KMS-11 (cell line): ENCODE measurements at regions not wholly inside any gene's neighbourhood (a gene's known extent, or its start where the extent isn't known, plus 50 kb on each side); places are given as distances from the start of the nearest gene placed in this dataset.

Experiments used
- H2AFZ ChIP-seq: fragments of 200-600 bp; sonication (generic); 2 replicates; pipeline ENCODE4 v1.6.1; 2016; ENCODE audit warnings: antibody characterized with exemption, mixed run types, low read depth
- H3K27ac ChIP-seq: fragments of 200-600 bp; sonication (generic); 2 replicates; pipeline ENCODE4 v1.6.1; 2016; ENCODE audit warnings: mild to moderate bottlenecking, mixed run types
- H3K27me3 ChIP-seq: fragments of 200-600 bp; sonication (generic); 2 replicates; pipeline ENCODE4 v1.6.1; 2017; ENCODE audit warnings: mild to moderate bottlenecking, low read depth, mixed run types, moderate library complexity; ENCODE audit not compliant: insufficient read depth
- H3K36me3 ChIP-seq: fragments of 200-600 bp; sonication (generic); 2 replicates; pipeline ENCODE4 v1.6.1; 2017; ENCODE audit warnings: mild to moderate bottlenecking, mixed run types; ENCODE audit not compliant: insufficient read depth
- H3K4me1 ChIP-seq: fragments of 200-600 bp; sonication (generic); 2 replicates; pipeline ENCODE4 v1.6.1; 2016; ENCODE audit warnings: mild to moderate bottlenecking, low read depth, mixed run types; ENCODE audit not compliant: poor library complexity, severe bottlenecking
- H3K4me2 ChIP-seq: fragments of 200-600 bp; sonication (generic); 2 replicates; pipeline ENCODE4 v1.7.0; 2016; ENCODE audit warnings: mild to moderate bottlenecking, mixed run types
- H3K4me3 ChIP-seq: fragments of 200-600 bp; sonication (generic); IDR thresholded peaks from 2 replicates; pipeline ENCODE4 v1.6.1; 2017; ENCODE audit warnings: low read depth, low read length, mixed read lengths; ENCODE audit not compliant: insufficient read depth
- H3K79me2 ChIP-seq: fragments of 200-600 bp; sonication (generic); 2 replicates; pipeline ENCODE4 v1.6.1; 2016; ENCODE audit warnings: low read depth, mixed run types; ENCODE audit not compliant: insufficient read depth
- H3K9ac ChIP-seq: fragments of 200-600 bp; sonication (generic); 2 replicates; pipeline ENCODE4 v1.6.1; 2016; ENCODE audit warnings: mild to moderate bottlenecking, mixed run types
- H4K20me1 ChIP-seq: fragments of 200-600 bp; sonication (generic); 2 replicates; pipeline ENCODE4 v1.6.1; 2016; ENCODE audit warnings: mild to moderate bottlenecking, mixed run types; ENCODE audit not compliant: insufficient read depth
- CTCF ChIP-seq: fragments of 200-600 bp; sonication (generic); conservative IDR thresholded peaks from 2 replicates; pipeline ENCODE4 v1.6.1; 2017; ENCODE audit warnings: low read depth, mild to moderate bottlenecking, antibody characterized with exemption, low read length, moderate library complexity, mixed read lengths

- H3K27me3 ChIP-seq = no peaks in the 10 kb centered on the region
- H3K4me3 ChIP-seq = no peak overlapping the region
- no peaks in the 10 kb centered on the region for H3K4me1 ChIP-seq
- no peaks in the 10 kb centered on the region for H4K20me1 ChIP-seq
- no peak overlapping the region for H3K4me2 ChIP-seq
- no peak overlapping the region for H2AFZ ChIP-seq
- H3K36me3 ChIP-seq = no peaks in the 10 kb centered on the region
- no peak overlapping the region for H3K27ac ChIP-seq
- TF ChIP-seq CTCF = no peak
- H3K9ac ChIP-seq = no peak overlapping the region
- no peaks in the 10 kb centered on the region for H3K79me2 ChIP-seq
Measured at GRCh38 chr4:10971800-10972401, 287.3 kb upstream of the CLNK start.

- no peak overlapping the region for H3K9ac ChIP-seq
- TF ChIP-seq CTCF = no peak
Measured at GRCh38 chr4:10965196-10965595, 280.6 kb upstream of the CLNK start.

GRCh38 chr4:10963958-10964703, 279.6 kb upstream of the CLNK start:
- H2AFZ ChIP-seq = no peak overlapping the region
- H3K4me3 ChIP-seq = no peak overlapping the region
- no peak overlapping the region for H3K9ac ChIP-seq
- H3K4me1 ChIP-seq = no peaks in the 10 kb centered on the region
- H3K36me3 ChIP-seq = no peaks in the 10 kb centered on the region
- no peaks in the 10 kb centered on the region for H4K20me1 ChIP-seq
- no peak overlapping the region for H3K4me2 ChIP-seq
- H3K27me3 ChIP-seq = no peaks in the 10 kb centered on the region
- TF ChIP-seq CTCF = no peak
- no peaks in the 10 kb centered on the region for H3K79me2 ChIP-seq
- H3K27ac ChIP-seq = no peak overlapping the region

More at GRCh38 chr4:10965196-10965595, 280.6 kb upstream of the CLNK start:
- no peak overlapping the region for H3K27ac ChIP-seq
- no peak overlapping the region for H2AFZ ChIP-seq
- H3K4me1 ChIP-seq = no peaks in the 10 kb centered on the region
- no peaks in the 10 kb centered on the region for H3K36me3 ChIP-seq
- no peaks in the 10 kb centered on the region for H3K79me2 ChIP-seq
- no peaks in the 10 kb centered on the region for H4K20me1 ChIP-seq
- no peaks in the 10 kb centered on the region for H3K27me3 ChIP-seq
- no peak overlapping the region for H3K4me2 ChIP-seq
- H3K4me3 ChIP-seq = no peak overlapping the region

- Histone ChIP-seq H3K36me3 (no peaks in the 10 kb centered on the region), H2AFZ (no peak overlapping the region), H3K4me2 (no peak overlapping the region), H3K9ac (no peak overlapping the region), H3K4me1 (no peaks in the 10 kb centered on the region), H4K20me1 (no peaks in the 10 kb centered on the region), H3K27me3 (no peaks in the 10 kb centered on the region), H3K27ac (no peak overlapping the region), H3K4me3 (no peak overlapping the region), H3K79me2 (no peaks in the 10 kb centered on the region)
- no peak for TF ChIP-seq CTCF
Measured at GRCh38 chr4:10963241-10963640, 278.7 kb upstream of the CLNK start.
